Medulla oblongata (tissue), 1 donor: ENCODE measurements at regions not wholly inside any gene's neighbourhood (a gene's known extent, or its start where the extent isn't known, plus 50 kb on each side); places are given as distances from the start of the nearest gene placed in this dataset.
A peak's percentile ranks its signal among the peaks of the same experiment; 100 is the strongest.

Source experiments
- DNase-seq: peaks from one replicate; pipeline ENCODE4 v3.0.0-alpha.2; 2015; ENCODE audit errors: extremely low spot score

- DNase-seq: no peak
Observed at GRCh38 chr6:134866563-134866962, 83.3 kb downstream of the ALDH8A1 start.

GRCh38 chr6:134864558-134864957 is 85.3 kb downstream of the ALDH8A1 start:
- no peak for DNase-seq

- DNase-seq: no peak
Observed at GRCh38 chr6:134863763-134864510, 86.0 kb downstream of the ALDH8A1 start.

GRCh38 chr6:134854366-134854765 is 95.5 kb downstream of the ALDH8A1 start:
- DNase-seq: no peak

- no peak for DNase-seq
Observed at GRCh38 chr6:134853111-134854055, 96.5 kb downstream of the ALDH8A1 start.

GRCh38 chr6:134851548-134851947 is 98.4 kb downstream of the ALDH8A1 start:
- DNase-seq: no peak

- no peak for DNase-seq
Observed at GRCh38 chr6:134850721-134851305, 99.1 kb downstream of the ALDH8A1 start.

GRCh38 chr6:134849920-134850447 is 99.9 kb downstream of the ALDH8A1 start:
- DNase-seq: no peak

GRCh38 chr6:134848076-134848475 is 101.8 kb downstream of the ALDH8A1 start:
- DNase-seq: no peak

- no peak for DNase-seq
Observed at GRCh38 chr6:134846865-134847264, 103.0 kb downstream of the ALDH8A1 start.

- DNase-seq: no peak
Observed at GRCh38 chr6:134846031-134846430, 103.9 kb downstream of the ALDH8A1 start.

GRCh38 chr6:134844120-134844519 is 105.8 kb downstream of the ALDH8A1 start:
- no peak for DNase-seq

GRCh38 chr6:134840086-134840867 is 109.6 kb downstream of the ALDH8A1 start:
- DNase-seq: no peak

GRCh38 chr6:134835993-134836392 is 113.9 kb downstream of the ALDH8A1 start:
- DNase-seq: no peak

- no peak for DNase-seq
Observed at GRCh38 chr6:134830940-134831339, 119.0 kb downstream of the ALDH8A1 start.

GRCh38 chr6:134830194-134830593 is 119.7 kb downstream of the ALDH8A1 start:
- no peak for DNase-seq

GRCh38 chr6:134828641-134829040 is 121.3 kb downstream of the ALDH8A1 start:
- DNase-seq: no peak

- DNase-seq: no peak
Observed at GRCh38 chr6:134826889-134827737, 122.8 kb downstream of the ALDH8A1 start.

- no peak for DNase-seq
Observed at GRCh38 chr6:134823710-134824034, 126.2 kb downstream of the ALDH8A1 start.

GRCh38 chr6:134822920-134823709 is 126.8 kb downstream of the ALDH8A1 start:
- DNase-seq: peak; percentile 95
